SKM-1 treated with dmso at 0.1 percent for 144 hours (cell line): ENCODE measurements at regions not wholly inside any gene's neighbourhood (a gene's known extent, or its start where the extent isn't known, plus 50 kb on each side); places are given as distances from the start of the nearest gene placed in this dataset.

Experiments
- DNase-seq: peaks from one replicate; lab custom pipeline; 2025; ENCODE audit not compliant: unreplicated experiment; lab: John Stamatoyannopoulos, UW

DNA sequence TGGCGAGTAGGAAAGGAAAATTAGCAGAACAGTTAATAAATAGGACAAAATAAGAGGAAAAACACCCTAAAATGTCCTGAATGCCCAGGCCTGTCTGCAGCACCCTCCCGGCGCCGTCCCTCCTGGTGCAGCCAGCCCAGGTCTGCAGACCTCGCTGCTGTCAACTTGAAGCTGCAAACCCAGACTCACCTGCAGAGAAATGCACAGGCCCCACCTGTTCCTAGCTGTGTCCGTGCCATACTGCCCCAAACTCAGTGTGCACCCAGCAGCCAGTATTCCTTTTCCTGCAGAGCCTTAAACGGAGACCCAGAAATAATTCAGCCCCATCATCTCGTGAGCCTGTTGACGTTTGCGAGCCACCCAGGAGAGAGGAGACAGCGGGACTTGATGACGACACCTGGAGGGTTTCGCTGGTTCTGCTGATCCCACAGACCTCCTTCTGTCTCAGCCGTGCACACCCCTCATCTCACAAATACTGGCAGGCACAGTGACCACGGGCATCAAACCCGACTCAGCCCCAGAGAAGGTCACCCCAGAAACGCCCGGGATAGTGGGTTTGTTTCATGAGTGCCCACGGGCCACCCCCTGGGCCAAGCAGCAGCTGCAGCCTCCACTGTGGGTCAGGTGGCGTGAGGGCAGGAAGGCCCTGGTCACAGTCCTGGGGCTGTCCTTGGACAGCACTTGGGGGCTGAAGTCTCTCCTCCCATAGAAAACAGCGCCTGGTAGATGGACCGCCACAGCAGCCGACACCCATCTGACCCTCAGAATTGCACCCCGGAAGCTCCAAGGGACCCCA is 239.5 kb upstream of the SALL3 start:
- no peak for DNase-seq

DNA sequence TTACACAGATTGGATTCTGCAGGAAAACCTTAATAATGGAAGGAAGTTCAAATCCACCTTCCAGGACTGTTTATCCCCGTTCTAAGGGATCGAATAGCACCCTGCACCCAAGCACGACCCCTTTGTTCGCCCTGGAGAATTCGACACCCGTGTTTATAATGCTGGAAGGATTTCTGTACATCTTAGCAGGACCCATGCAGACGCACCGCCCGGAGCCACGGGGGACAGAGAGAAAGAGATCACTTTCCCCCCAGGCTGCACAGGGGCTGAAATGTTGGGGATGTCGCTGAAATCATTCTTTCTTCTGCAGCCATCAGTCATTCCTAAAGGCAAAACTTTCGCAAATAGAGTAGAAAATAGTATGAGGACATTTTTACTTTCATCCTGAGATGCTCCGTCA is 238.7 kb upstream of the SALL3 start:
- no peak for DNase-seq

DNA sequence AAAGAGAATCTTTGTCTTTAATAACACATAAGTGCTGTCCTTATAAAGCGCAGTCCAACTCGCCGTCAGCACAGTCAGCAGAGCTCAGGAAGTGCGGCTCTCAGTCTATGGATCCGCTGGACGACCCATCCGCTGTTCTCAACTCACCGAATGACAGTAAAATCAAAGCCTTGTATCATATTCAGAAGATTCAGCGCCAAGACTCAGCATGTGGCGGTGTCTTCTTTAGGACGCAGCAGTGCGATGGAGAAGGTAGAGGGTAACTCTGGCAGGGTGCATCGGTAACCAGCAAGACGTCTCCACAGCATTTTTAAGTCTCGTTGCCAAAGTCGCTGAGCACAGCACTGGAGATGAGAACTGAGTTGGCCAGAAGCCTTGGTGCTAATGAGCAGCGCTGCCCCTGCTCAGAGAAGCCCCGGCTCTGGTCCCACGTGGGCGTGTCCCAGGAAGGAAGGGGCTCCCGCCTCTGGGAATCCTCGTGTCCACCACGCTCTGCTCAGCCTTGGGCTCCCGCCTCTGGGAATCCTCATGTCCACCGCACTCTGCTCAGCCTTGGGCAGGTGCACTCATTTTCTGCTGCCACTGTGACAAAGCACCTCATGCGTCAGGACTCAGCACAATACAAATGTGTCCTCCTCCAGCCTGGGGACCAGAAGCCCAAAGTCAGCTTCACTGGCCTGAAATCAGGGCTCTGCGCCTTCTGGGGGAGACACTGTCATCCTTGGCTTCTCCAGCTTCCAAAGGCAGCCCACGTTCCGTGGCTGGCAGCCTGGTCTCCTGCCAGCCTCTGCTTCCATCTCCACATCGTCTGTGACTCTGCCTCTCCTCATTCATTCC is 238.0 kb upstream of the SALL3 start:
- DNase-seq: no peak

DNA sequence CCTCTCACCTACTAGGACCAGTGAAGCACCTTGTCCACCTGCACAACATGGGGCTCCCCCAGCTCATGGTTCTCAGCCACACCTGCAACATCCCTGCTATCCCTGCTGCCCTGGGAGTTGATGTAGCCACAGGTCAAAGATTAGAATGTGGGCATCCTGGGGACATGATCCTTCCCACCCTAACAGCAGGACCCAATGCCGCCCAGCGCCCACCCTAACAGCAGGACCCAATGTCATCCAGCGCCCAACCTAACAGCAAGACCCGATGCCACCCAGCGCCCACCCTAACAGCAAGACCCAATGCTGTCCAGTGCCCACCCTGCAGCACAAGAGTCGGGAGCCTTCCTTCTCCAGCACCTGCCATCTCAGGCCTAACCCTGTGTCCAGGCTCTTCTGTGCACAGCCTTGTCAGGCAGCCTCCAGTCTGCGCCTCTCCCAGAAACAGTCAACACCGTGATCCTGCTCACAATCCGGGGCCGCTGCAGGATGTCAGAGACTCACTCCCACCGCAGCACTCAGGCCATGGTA is 237.3 kb upstream of the SALL3 start:
- no peak for DNase-seq

DNA sequence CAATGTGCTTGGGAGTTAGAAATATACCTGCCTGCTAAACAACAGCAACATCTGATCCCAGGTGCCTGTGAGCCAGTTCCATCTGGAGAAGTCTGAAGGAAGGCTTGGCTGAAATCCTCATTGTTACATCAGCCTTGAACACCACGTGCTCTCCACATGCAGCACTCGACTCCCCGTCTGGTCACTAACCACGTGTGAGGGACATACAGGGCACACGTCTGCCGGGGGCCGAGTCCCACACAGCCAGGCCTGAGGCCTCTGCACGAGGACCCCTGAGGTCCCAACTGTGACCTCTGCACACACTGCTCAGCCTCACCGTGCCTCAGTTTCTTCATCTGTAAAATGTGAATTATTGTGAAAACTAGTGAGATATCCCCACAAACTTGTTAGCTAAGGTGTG is 236.5 kb upstream of the SALL3 start:
- no peak for DNase-seq

DNA sequence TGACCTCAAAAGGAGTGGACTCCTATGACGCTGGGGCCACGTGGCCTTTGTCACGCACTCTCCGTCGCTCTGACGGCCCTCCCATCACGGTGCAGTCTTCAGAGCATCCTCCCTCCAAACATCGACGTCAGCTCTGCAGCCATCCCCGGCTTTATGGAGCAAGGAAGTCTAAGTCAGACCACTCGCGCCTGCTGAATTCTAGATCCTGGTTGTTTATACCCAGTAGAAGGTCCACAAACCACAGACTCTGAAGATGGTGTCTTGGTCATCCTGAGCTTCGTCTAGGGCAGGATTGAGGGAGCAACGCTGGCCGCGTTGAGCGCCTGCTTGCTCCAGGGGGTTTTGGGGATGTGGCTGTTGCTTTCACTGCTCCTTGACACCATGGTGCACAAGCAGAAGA is 228.0 kb upstream of the SALL3 start:
- DNase-seq: no peak

DNA sequence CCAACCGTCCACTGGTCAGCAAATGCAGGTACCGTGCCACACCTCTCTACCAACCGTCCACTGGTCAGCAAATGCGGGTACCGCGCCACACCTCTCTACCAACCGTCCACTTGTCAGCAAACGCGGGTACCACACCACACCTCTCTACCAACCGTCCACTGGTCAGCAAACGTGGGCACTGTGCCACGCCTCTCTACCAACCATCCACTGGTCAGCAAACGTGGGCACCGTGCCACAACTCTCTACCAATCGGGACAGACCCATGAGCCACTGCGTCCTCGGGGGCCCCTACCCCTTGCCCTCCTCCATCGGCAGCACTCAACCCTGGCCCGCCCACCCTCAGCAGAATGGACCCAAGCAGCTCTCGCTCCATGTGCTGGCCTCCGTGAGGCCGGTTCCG is 226.4 kb upstream of the SALL3 start:
- DNase-seq: no peak

DNA sequence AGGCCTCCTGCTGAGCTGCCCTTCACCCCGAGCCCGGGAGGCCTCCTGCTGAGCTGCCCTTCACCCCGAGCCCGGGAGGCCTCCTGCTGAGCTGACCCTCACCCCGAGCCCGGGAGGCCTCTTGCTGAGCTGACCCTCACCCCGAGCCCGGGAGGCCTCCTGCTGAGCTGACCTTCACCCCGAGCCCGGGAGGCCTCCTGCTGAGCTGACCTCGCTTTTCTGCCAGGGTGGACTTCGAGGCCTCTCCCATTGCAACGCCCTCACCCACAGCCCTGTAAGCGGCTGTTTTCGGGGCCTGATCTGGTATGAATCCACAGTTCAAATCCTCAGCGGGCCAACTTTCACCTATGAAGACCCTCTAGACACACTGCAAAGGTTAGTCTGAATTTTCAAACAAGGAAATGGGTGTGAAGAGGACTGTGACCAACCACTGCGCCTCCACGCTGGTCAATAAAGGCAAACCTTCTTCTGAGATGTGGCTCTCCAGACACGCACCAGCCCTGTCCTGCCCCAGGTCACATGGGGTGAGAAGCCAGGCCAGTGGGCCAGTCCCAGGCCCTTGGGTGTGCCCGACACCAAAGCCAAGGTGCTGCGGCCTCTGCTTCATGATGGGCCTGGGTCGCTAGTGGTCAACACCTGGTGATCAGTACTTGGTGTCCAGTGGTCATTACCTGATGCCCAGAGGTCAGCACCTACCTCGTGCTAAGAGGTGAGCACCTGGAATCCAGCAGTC is 225.1 kb upstream of the SALL3 start:
- DNase-seq: no peak

DNA sequence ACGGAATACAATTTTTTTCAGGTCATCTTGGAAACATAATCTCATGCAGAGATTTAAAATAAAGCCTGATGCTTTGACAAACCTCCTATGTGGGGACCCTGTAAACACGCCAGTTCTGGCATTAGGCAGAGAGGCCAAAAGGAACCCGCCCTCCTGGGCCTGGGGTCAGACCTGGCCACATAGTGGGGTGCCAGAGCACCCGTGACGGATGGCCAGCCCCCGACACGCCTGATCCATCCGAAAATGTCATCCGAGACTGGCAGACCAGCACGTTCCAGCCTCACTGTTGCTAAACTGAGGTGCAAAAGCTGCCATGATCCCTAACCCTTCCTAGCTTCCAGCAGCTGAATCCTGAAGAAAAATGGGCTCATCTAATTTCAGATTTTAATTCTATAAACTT is 222.6 kb upstream of the SALL3 start:
- DNase-seq: no peak

DNA sequence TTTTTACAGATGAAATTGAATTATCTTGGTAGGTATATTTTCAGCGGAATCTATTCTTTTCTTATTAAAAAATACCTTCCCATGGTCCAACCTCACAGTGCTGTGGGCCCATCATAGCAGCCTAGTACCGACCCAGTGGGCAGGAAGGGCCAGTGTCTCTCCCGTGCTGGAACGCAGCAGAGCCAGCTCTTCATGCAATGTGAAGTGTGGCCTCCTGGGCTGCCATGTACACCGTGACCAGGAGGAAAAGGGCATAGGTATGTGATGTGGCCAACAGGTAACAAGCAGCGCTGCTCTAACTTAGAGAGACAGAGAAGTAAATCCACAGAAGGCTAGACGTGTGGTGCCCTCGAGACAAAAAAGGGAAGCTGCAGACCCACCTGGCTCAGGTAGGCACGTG is 221.1 kb upstream of the SALL3 start:
- DNase-seq: no peak

DNA sequence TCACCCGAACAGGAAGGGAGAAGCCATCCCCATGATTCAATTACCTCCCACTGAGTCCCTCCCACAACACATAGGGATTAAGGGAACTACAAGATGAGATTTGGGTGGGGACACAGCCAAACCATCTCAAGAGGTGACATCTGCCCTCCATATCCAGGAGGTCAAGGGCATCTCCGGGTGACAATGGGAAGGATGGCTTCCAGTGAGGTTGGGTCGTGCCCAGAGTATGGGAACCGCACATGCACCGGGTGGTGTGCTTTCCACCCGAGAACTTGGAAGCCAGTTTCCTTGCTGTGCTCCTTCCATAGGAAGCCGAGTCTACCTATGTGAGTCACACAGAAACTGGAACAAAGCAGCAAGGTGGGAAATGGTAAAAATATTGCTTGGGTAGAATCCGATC is 216.9 kb upstream of the SALL3 start:
- no peak for DNase-seq

DNA sequence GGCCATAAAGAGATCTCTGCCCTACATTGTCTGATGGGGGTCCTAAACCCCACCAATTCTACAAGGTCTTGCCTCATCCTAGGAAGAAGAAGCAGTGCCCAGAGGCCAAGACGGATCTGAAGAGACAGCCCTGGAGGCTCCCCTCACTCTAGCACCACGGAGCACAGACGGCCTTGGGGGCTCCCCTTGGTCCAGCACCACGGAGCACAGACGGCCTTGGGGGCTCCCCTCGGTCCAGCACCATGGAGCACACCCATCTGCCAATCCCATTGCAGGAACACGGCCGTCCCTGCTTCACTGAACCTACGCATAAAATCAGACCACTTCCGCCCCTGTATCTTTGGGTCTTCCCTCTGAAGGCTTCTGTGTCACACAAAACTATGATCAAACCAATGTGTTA is 215.1 kb upstream of the SALL3 start:
- no peak for DNase-seq

DNA sequence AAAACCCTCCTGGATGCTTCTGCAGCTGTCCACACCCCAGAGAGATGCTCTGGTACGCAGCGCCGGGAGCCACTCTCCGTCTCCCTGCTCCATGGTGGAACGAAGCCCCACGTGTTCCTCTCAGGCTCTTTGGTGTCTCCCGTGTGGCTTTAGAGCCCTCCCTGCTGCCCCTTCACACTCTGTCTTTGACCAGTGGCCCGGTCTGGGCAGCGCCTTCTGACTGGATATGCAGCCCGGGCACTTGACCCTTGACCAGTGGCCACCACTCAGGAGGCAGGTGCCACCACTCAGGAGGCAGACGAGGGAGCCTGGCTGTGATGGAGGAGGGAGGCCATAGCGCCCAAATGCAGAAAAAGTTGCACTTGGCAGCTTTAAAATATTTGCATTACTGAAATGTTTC is 214.5 kb upstream of the SALL3 start:
- DNase-seq: no peak

DNA sequence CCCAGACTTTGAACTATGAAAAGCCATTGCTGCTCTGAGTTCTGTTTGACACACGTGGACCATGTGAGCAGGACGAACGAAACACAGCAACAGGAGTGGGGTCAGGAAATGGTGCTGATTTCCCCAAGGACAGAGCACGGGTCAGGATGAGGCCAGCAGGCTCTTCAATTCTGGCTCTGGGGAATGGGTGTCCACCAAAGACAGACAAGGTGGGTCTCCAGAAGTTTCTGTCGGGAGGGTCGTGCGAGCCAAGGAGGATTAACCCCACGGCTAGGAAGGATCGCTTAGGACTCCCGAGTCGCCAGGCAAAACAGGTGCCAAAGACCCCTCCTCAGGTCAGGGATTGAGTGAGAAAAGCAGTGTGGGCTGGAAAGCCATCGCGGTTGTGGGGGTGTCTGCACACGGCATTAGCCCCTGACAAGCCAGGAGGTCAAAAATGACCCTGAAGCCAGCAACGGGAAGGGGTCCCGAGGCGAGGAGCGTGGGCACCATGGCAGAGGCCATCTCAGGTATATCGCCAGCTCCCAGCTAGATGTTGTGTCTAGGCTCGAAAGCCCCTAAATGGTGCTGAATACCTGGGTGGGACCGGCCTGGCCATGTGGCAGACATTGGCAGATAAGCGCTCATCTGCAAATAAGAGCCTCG is 213.9 kb upstream of the SALL3 start:
- no peak for DNase-seq

DNA sequence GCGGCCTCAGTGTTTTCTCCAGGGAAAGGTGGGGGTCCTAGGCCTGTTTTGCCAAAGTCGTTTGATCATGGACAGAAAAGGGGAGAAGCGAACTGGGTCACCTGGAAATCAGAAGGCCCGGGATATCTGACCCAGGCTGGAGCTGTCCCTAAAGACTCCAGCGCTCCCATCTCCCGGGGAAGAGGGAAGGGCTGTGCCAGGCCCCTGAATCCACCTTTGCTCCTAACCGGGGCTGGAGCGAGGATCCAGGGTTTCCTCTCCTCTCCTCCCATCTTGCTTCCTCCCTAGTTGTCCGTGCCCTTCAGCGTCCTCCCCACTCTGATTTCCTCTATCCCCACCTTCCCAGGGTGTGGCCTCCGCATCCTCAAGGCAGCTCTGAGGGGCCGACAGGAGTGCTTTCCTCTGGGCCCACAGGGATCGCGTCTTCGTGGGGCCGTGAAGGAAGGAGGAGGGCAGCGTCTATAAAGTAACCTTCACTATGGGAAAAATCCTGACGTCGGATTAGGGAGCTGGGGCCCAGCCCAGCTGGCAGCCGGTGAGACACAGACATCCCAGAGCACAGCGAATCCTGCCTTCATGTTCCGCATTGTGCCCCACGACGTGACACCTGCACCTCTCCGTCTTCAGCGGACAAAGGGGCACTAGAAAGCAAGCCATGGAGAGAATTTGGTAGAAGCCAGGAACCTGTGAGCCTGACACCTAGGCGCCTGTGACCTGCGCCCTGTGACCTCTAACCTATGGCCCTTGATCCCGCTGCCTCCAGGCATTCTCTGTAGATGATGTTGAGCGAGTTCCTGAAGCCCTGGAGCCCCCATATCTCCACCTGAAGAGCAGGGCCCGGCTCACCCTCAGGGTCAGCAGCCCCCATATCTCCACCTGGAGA is 212.7 kb upstream of the SALL3 start:
- DNase-seq: no peak

DNA sequence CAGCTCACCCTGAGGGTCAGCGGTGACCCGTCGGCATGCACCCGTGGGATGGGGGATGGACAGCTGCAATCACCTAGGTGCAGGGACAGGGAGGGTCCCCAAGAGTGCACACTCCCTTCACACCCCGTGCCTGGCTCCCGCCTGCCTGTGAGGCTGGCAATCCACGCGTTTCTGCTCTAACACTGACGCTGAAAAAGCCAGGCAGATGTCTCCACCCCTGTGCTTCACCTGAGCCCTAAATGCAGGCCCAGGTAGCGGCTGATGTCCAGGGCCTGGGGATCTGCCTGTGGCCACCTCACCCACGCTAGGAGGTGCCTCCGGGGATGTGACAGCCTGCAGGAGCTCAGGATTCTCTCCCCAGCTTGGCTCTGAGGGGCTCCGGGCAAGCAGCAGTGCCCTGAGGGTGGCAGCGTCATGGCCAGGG is 212.0 kb upstream of the SALL3 start:
- DNase-seq: no peak

DNA sequence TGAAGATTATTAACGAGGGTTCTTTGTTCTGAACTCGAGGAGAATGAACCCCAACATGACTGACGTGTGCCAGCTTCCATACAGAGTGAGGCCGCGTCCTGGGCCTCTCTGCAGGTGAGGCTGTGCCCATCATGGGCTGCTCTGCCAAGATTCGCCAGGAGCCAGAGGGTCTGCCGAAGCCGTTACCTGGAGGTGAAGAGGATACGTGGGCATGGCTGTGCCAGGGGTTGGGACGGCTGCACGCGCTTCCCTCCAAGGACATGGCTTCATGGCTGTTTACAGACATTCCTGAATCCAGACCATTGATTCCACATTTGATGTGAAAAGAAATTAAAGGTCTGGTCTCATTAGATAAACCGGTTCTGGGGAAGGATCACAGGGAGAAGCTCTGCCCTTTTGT is 211.4 kb upstream of the SALL3 start:
- no peak for DNase-seq

DNA sequence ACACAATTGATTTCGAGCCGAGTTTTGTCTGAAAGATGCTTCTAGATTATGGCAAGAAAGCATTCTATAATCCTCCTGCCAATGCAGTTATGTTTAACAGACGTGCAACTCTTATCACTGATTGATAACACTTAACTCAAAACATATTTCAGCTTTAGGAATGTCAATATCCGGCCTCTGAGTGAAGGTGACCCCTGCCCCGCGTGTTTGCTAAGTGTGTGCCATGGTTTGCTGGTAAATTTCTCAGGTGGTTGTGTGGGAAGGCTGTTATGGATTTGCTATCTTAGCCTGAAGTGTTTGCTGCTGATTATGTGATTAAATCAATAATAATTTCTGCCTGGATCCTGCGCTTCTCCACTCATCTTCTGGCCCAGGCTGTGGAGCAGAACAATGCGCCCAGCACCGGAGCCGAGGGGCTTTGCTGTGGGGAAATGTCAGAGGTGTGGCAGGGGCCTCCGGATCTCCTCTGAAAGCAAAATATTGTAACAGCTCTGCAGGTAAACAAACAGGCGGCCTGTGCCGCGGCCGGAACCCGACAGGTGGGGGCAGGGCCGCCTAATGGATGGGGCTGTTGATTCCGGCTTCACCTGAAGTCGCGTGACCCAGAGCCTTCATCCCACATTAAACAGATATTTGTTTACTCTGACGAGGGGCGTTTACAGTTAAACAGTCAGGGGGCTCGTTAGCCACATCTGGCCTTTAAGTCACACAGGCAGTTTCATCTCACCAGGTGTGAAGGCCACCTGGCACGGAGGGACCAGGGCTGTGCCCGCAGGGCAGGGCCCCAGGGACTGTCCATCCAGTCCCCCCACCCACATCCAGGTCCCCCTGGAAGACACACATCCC is 210.7 kb upstream of the SALL3 start:
- no peak for DNase-seq

DNA sequence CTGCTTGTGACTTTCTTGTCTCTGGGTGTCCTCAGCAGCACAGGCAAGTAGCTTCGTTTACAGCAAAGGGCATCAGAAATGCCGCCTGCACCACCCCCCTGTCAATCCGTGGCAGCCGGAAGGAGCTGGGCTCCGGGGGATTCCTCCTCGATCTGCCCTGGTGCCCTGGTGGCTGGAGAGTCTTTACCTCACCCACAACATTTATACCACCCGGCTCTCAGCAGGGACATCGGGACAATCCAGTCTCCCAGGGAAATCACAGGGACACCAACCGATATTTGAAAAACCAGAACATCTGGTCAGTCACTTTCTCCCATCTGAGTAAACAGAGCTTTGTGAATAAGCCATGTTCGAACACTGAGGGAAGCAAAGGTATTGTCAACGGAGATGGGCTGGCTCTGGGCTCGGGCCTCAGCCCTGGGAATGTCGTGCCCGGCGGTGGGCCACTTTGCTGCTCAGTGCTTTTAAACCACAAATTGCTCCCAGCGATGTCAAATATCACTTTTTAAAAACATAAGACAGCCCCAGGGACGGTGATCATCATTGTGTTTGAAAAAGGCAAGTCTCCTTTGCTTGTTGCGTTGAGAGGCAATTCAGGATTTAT is 210.0 kb upstream of the SALL3 start:
- no peak for DNase-seq
